Neural cell (in vitro differentiated cells): ENCODE measurements at regions not wholly inside any gene's neighbourhood (a gene's known extent, or its start where the extent isn't known, plus 50 kb on each side); places are given as distances from the start of the nearest gene placed in this dataset.

ENCODE experiments used
- H2AFZ ChIP-seq: fragments of 200-600, 300-800 bp; sonication (generic), shearing (Covaris generic); 2 replicates; pipeline ENCODE4 v1.6.0; 2014; ENCODE audit warnings: low read depth, mild to moderate bottlenecking, antibody characterized with exemption, low read length, moderate library complexity
- H3F3A ChIP-seq: fragments of 200-600 bp; shearing (Covaris generic); 2 replicates; pipeline ENCODE4 v1.6.1; 2016; ENCODE audit warnings: mild to moderate bottlenecking, moderate library complexity, mixed read lengths, antibody characterized with exemption, low read length; ENCODE audit not compliant: insufficient read depth, poor library complexity, severe bottlenecking
- H3K27ac ChIP-seq: fragments of 200-600, 300-800 bp; sonication (generic), shearing (Covaris generic); 2 replicates; pipeline ENCODE4 v1.5.1; 2014; ENCODE audit warnings: mild to moderate bottlenecking, low read length, moderate library complexity
- H3K27me3 ChIP-seq: fragments of 300-800, 200-600 bp; sonication (generic), shearing (Covaris generic); 2 replicates; pipeline ENCODE4 v1.6.0; 2014; ENCODE audit warnings: mild to moderate bottlenecking, low read depth, low read length, moderate library complexity; ENCODE audit not compliant: insufficient read depth
- H3K36me3 ChIP-seq: fragments of 300-800, 200-600 bp; sonication (generic), shearing (Covaris generic); 2 replicates; pipeline ENCODE4 v1.5.1; 2014; ENCODE audit warnings: mild to moderate bottlenecking, antibody characterized with exemption, low read length, moderate library complexity; ENCODE audit not compliant: insufficient read depth
- H3K4me2 ChIP-seq: fragments of 300-800, 200-600 bp; sonication (generic), shearing (Covaris generic); 2 replicates; pipeline ENCODE4 v1.6.0; 2014; ENCODE audit warnings: mild to moderate bottlenecking, low read length
- H3K4me3 ChIP-seq: fragments of 300-800, 200-600 bp; sonication (generic), shearing (Covaris generic); 2 replicates; pipeline ENCODE4 v1.5.1; 2014; ENCODE audit warnings: mild to moderate bottlenecking, low read length, moderate library complexity
- H3K79me2 ChIP-seq: fragments of 200-600 bp; shearing (Covaris generic); replicated peaks from 2 replicates; pipeline ENCODE4 v1.6.0; 2014; ENCODE audit warnings: mild to moderate bottlenecking, low read length, moderate library complexity; ENCODE audit not compliant: insufficient read depth
- H3K9ac ChIP-seq: fragments of 300-800, 200-600 bp; sonication (generic), shearing (Covaris generic); 2 replicates; pipeline ENCODE4 v1.6.1; 2016; ENCODE audit warnings: mild to moderate bottlenecking, low read length, mixed read lengths
- H3K9me2 ChIP-seq: fragments of 200-600 bp; shearing (Covaris generic); 2 replicates; pipeline ENCODE4 v1.6.1; 2016; ENCODE audit warnings: mild to moderate bottlenecking, low read length, mixed read lengths; ENCODE audit not compliant: insufficient read depth
- H3K9me3 ChIP-seq: fragments of 200-600, 300-800 bp; sonication (generic), shearing (Covaris generic); 2 replicates; pipeline ENCODE4 v1.6.1; 2016; ENCODE audit warnings: mild to moderate bottlenecking, mixed run types, low read length, moderate library complexity, mixed read lengths
- H4K20me1 ChIP-seq: fragments of 200-600 bp; shearing (Covaris generic); 2 replicates; pipeline ENCODE4 v1.6.1; 2016; ENCODE audit warnings: mild to moderate bottlenecking, mixed run types; ENCODE audit not compliant: insufficient read depth
- CTCF ChIP-seq: fragments of 450-650 bp; IDR thresholded peaks from 2 replicates; pipeline ENCODE4 v1.5.1; 2014; ENCODE audit warnings: antibody characterized with exemption, mild to moderate bottlenecking, moderate library complexity; ENCODE audit not compliant: poor library complexity, severe bottlenecking
- EP300 ChIP-seq: fragments of 450-650 bp; conservative IDR thresholded peaks from 2 replicates; pipeline ENCODE4 v1.6.1; 2014; ENCODE audit warnings: antibody characterized with exemption, mild to moderate bottlenecking, moderate library complexity; ENCODE audit not compliant: poor library complexity, severe bottlenecking
- EZH2 ChIP-seq: fragments of 200-600, 300-800 bp; shearing (Covaris generic), sonication (generic); IDR thresholded peaks from 2 replicates; pipeline ENCODE4 v1.6.1; 2014; ENCODE audit warnings: antibody characterized with exemption, low read length, borderline replicate concordance, mild to moderate bottlenecking; ENCODE audit not compliant: insufficient read depth, poor library complexity, severe bottlenecking
- MXI1 ChIP-seq: fragments of 450-650 bp; conservative IDR thresholded peaks from 2 replicates; pipeline ENCODE4 v1.6.1; 2014; ENCODE audit warnings: antibody characterized with exemption, mild to moderate bottlenecking; ENCODE audit not compliant: poor library complexity, severe bottlenecking
- POLR2AphosphoS5 ChIP-seq: IDR thresholded peaks from 2 replicates; pipeline ENCODE4 v1.6.1; 2012
- RAD21 ChIP-seq: fragments of 450-650 bp; conservative IDR thresholded peaks from 2 replicates; pipeline ENCODE4 v1.6.1; 2014; ENCODE audit warnings: antibody characterized with exemption, mild to moderate bottlenecking, moderate library complexity
- REST ChIP-seq: IDR thresholded peaks from 2 replicates; pipeline ENCODE4 v1.6.1; 2012; ENCODE audit warnings: borderline replicate concordance
- SMC3 ChIP-seq: fragments of 450-650 bp; conservative IDR thresholded peaks from 2 replicates; pipeline ENCODE4 v1.6.1; 2014; ENCODE audit warnings: antibody characterized with exemption, mild to moderate bottlenecking, moderate library complexity; ENCODE audit not compliant: poor library complexity
- TAF1 ChIP-seq: IDR thresholded peaks from 2 replicates; pipeline ENCODE4 v1.6.1; 2012; ENCODE audit warnings: low read depth

GRCh38 chr5:30871196-30871595 is 322.3 kb upstream of the CDH6 start:
- H2AFZ ChIP-seq, result no peak overlapping the region
- H3K36me3 ChIP-seq, result no peaks in the 10 kb centered on the region
- no peaks in the 10 kb centered on the region for H4K20me1 ChIP-seq
- no peaks in the 10 kb centered on the region for H3K79me2 ChIP-seq
- H3K9ac ChIP-seq, result no peak overlapping the region
- H3K4me3 ChIP-seq, result no peak overlapping the region
- H3K9me2 ChIP-seq, result no peaks in the 10 kb centered on the region
- H3K4me2 ChIP-seq, result no peak overlapping the region
- no peaks in the 10 kb centered on the region for H3K27me3 ChIP-seq
- TF ChIP-seq CTCF (no peak), POLR2AphosphoS5 (no peak), RAD21 (no peak), SMC3 (no peak), TAF1 (no peak), EP300 (no peak), REST (no peak), MXI1 (no peak), EZH2 (no peak)
- no peaks in the 10 kb centered on the region for H3F3A ChIP-seq
- H3K27ac ChIP-seq, result no peak overlapping the region
- no peaks in the 10 kb centered on the region for H3K9me3 ChIP-seq

DNA sequence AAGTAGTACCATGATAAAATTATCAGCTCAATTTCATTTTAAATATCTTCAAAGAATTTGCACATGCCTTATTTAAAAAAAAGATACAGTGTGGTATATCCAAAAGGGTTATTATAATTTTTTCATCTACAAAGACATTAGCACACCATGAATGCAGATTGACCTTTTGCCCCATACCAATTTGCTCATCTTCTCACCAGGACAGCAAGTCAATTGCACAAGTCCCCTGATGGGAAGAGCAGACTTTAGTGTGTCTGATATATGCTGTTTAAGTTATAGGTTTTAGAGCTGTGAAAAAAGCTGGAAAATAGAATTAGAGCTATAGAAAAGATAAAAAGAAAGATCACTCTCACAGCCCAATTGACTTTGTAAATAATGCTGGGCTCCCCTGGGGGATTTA is 325.8 kb upstream of the CDH6 start:
- Histone ChIP-seq H3K9me2 (no peaks in the 10 kb centered on the region), H2AFZ (no peak overlapping the region), H3K9ac (no peak overlapping the region), H4K20me1 (no peaks in the 10 kb centered on the region), H3K4me3 (no peak overlapping the region), H3K36me3 (no peaks in the 10 kb centered on the region), H3F3A (no peaks in the 10 kb centered on the region), H3K9me3 (no peaks in the 10 kb centered on the region), H3K4me2 (no peak overlapping the region), H3K27ac (no peak overlapping the region), H3K79me2 (no peaks in the 10 kb centered on the region), H3K27me3 (no peaks in the 10 kb centered on the region)
- TF ChIP-seq REST (no peak), POLR2AphosphoS5 (peak; percentile 40)
